ENCODE measurements at regions not wholly inside any gene's neighbourhood (a gene's known extent, or its start where the extent isn't known, plus 50 kb on each side); places are given as distances from the start of the nearest gene placed in this dataset.

GRCh38 chr2:198657512-198658121 is 800.1 kb downstream of the SATB2 start:
- ChIA-PET CTCF (interaction anchor here (1.0 to 1.6 kb wide), 9 partner anchors 9 to 1082 kb away, joined by 3 to 7 read pairs (median 4); no protein-coding TSS in a partner anchor), POLR2A (no interaction called here)
- TF ChIP-seq, protein P1, sequence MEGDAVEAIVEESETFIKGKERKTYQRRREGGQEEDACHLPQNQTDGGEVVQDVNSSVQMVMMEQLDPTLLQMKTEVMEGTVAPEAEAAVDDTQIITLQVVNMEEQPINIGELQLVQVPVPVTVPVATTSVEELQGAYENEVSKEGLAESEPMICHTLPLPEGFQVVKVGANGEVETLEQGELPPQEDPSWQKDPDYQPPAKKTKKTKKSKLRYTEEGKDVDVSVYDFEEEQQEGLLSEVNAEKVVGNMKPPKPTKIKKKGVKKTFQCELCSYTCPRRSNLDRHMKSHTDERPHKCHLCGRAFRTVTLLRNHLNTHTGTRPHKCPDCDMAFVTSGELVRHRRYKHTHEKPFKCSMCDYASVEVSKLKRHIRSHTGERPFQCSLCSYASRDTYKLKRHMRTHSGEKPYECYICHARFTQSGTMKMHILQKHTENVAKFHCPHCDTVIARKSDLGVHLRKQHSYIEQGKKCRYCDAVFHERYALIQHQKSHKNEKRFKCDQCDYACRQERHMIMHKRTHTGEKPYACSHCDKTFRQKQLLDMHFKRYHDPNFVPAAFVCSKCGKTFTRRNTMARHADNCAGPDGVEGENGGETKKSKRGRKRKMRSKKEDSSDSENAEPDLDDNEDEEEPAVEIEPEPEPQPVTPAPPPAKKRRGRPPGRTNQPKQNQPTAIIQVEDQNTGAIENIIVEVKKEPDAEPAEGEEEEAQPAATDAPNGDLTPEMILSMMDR (IDR thresholded peaks at IDR 0.05; ENCODE audit: control extremely low read depth, extremely low read depth, low read depth, missing control alignments): peak; percentile 20
- no peak for DNase-seq (ENCODE audit: extremely low spot score)

DNA sequence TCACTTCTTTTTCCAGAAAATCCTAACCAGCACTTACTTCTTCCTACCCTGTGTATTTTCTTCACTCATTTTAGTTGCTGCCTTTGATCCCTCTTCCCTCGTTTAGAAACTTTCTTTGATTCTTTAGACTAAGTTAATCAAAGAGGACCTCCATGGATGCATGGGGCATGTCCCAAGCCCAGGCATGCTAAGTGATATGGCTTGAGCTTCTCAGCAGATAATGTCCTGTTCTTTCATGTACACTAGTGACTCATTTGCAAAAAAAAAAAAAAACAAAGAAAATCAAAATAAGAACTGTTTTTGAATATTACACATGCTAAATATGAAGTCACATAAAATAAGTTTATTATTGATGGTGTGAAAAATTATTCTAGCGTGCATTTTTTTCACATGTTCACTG is 800.9 kb downstream of the SATB2 start:
- ChIA-PET CTCF (interaction anchor here (1.2 to 1.6 kb wide), 5 partner anchors 13 to 1083 kb away, joined by 4 to 7 read pairs (median 6); no protein-coding TSS in a partner anchor), POLR2A (no interaction called here)
- DNase-seq (ENCODE audit: extremely low spot score): no peak
- TF ChIP-seq, protein P1 (IDR thresholded peaks at IDR 0.05; ENCODE audit: control extremely low read depth, extremely low read depth, low read depth, missing control alignments): no peak

GRCh38 chr2:198654646-198655045 is 803.1 kb downstream of the SATB2 start:
- CTCF ChIA-PET: interaction anchor here (1.0 to 1.6 kb wide), 3 partner anchors 14 to 834 kb away, joined by 3 to 5 read pairs (median 3); no protein-coding TSS in a partner anchor
- POLR2A ChIA-PET: no interaction called here
- no peak for DNase-seq (ENCODE audit: extremely low spot score)
- TF ChIP-seq, protein P1 (IDR thresholded peaks at IDR 0.05; ENCODE audit: control extremely low read depth, extremely low read depth, low read depth, missing control alignments): no peak

GRCh38 chr2:198653311-198653710 is 804.4 kb downstream of the SATB2 start:
- DNase-seq (ENCODE audit: extremely low spot score): no peak
- TF ChIP-seq, protein P1 (IDR thresholded peaks at IDR 0.05; ENCODE audit: control extremely low read depth, extremely low read depth, low read depth, missing control alignments): no peak
- ChIA-PET CTCF (no interaction called here), POLR2A (no interaction called here)

GRCh38 chr2:198652461-198652860 is 805.3 kb downstream of the SATB2 start:
- ChIA-PET POLR2A (no interaction called here), CTCF (no interaction called here)
- no peak for DNase-seq (ENCODE audit: extremely low spot score)
- TF ChIP-seq, protein P1 (IDR thresholded peaks at IDR 0.05; ENCODE audit: control extremely low read depth, extremely low read depth, low read depth, missing control alignments): no peak

GRCh38 chr2:198645816-198646215 is 811.9 kb downstream of the SATB2 start:
- POLR2A ChIA-PET: no interaction called here
- no peak for DNase-seq (ENCODE audit: extremely low spot score)
- TF ChIP-seq, protein P1 (IDR thresholded peaks at IDR 0.05; ENCODE audit: control extremely low read depth, extremely low read depth, low read depth, missing control alignments): no peak
- CTCF ChIA-PET: no interaction called here

Data from GM10248 (cell line).